ENCODE measurements at regions not wholly inside any gene's neighbourhood (a gene's known extent, or its start where the extent isn't known, plus 50 kb on each side); places are given as distances from the start of the nearest gene placed in this dataset.

DNA sequence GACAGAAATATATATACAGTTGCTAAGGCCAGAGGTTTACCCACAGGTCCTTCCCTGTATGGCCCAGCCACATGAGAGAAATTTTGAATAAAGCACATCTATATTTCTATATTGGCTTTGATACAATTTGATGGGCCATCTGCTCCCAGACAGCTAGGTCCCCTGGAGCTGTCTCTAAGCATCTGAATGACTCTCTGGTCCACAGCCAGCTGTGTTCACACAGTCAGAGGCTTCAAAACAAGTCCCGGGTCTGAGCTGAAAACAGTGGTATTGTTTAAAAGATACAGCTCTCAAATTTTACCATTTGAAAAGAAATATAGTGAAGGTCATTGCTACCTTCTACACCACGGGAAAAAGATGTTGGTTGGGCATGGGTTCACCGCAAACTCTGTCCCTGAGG lies 161.1 kb downstream of the SLC35B3 start:
- no peak for TF ChIP-seq CTCF (IDR thresholded peaks at IDR 0.05; ENCODE audit: low read depth, low read length)
- no peak for TF ChIP-seq POLR2A (IDR thresholded peaks at IDR 0.05; ENCODE audit: extremely low read depth, insufficient read length)
